Dermis blood vessel endothelial cell (primary cell): ENCODE measurements at regions not wholly inside any gene's neighbourhood (a gene's known extent, or its start where the extent isn't known, plus 50 kb on each side); places are given as distances from the start of the nearest gene placed in this dataset.
"Not testable (repeated sequence)": the region's sequence is repeated elsewhere in the genome, so short reads cannot be mapped to it uniquely, and the experiment has no call there.

Source experiments
- DNase-seq: peaks from one replicate; pipeline ENCODE4 v3.0.0; 2010

- DNase-seq, result no peak
Measured at GRCh38 chr3:4225005-4225471, 78.1 kb upstream of the SETMAR start.

GRCh38 chr3:4228295-4228694, 74.9 kb upstream of the SETMAR start:
- no peak for DNase-seq

- DNase-seq, result no peak
Measured at GRCh38 chr3:4231041-4231440, 72.1 kb upstream of the SETMAR start.

GRCh38 chr3:4232798-4233197, 70.4 kb upstream of the SETMAR start:
- no peak for DNase-seq

- DNase-seq, result no peak
Measured at GRCh38 chr3:4233488-4233887, 69.7 kb upstream of the SETMAR start.

GRCh38 chr3:4234889-4235288, 68.3 kb upstream of the SETMAR start:
- no peak for DNase-seq

- DNase-seq, result no peak
Measured at GRCh38 chr3:4235690-4236089, 67.5 kb upstream of the SETMAR start.

- no peak for DNase-seq
Measured at GRCh38 chr3:4241595-4242170, 61.5 kb upstream of the SETMAR start.

- no peak for DNase-seq
Measured at GRCh38 chr3:4245671-4246070, 57.5 kb upstream of the SETMAR start.

- DNase-seq, result no peak
Measured at GRCh38 chr3:4247391-4247790, 55.8 kb upstream of the SETMAR start.

GRCh38 chr3:4250064-4250463, 53.1 kb upstream of the SETMAR start:
- no peak for DNase-seq

- DNase-seq, result no peak
Measured at GRCh38 chr3:4251412-4251811, 51.8 kb upstream of the SETMAR start.

GRCh38 chr3:4253072-4253832, 49.9 kb upstream of the SETMAR start:
- not testable (repeated sequence) for DNase-seq
